ENCODE measurements at regions not wholly inside any gene's neighbourhood (a gene's known extent, or its start where the extent isn't known, plus 50 kb on each side); places are given as distances from the start of the nearest gene placed in this dataset.

DNA sequence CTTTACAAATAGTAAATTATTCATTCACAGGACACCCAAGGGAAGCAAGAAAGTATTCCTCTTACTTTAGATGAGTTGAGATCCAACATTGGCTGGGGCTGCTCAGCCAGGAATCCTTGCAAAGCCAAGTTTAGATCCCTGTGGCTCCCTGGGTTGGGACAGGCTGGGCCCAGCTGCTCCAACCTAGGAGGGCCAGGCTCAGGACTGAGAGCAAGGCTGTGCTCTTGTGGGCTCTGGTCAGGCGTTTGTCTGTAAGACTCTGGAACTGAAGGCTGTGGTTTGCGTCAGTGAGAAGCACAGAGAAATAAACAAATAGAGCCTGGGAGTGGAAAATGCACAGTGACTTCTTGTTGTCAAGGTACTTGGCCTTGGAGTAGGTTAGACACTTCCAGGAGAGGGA is 53.2 kb upstream of the TMEM273 start:
- no peak for TF ChIP-seq POLR2A (IDR thresholded peaks at IDR 0.05)
- TF ChIP-seq, protein P1, sequence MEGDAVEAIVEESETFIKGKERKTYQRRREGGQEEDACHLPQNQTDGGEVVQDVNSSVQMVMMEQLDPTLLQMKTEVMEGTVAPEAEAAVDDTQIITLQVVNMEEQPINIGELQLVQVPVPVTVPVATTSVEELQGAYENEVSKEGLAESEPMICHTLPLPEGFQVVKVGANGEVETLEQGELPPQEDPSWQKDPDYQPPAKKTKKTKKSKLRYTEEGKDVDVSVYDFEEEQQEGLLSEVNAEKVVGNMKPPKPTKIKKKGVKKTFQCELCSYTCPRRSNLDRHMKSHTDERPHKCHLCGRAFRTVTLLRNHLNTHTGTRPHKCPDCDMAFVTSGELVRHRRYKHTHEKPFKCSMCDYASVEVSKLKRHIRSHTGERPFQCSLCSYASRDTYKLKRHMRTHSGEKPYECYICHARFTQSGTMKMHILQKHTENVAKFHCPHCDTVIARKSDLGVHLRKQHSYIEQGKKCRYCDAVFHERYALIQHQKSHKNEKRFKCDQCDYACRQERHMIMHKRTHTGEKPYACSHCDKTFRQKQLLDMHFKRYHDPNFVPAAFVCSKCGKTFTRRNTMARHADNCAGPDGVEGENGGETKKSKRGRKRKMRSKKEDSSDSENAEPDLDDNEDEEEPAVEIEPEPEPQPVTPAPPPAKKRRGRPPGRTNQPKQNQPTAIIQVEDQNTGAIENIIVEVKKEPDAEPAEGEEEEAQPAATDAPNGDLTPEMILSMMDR (IDR thresholded peaks at IDR 0.05) = no peak

Measured in Peyer's patch (tissue), 4 donors.